Neural progenitor cell (in vitro differentiated cells): ENCODE measurements at regions not wholly inside any gene's neighbourhood (a gene's known extent, or its start where the extent isn't known, plus 50 kb on each side); places are given as distances from the start of the nearest gene placed in this dataset.

Experiments
- CTCF ChIP-seq: fragments of 200-600 bp; sonication (generic); IDR thresholded peaks from 2 replicates; pipeline ENCODE4 v1.5.1; 2017; ENCODE audit warnings: antibody characterized with exemption, mild to moderate bottlenecking
- EZH2 ChIP-seq: fragments of 200-600 bp; sonication (generic); IDR thresholded peaks from 2 replicates; pipeline ENCODE4 v1.6.1; 2017; ENCODE audit warnings: antibody characterized with exemption, mild to moderate bottlenecking, moderate library complexity
- EZH2phosphoT487 ChIP-seq: fragments of 200-600 bp; sonication (generic); IDR thresholded peaks from 2 replicates; pipeline ENCODE4 v1.6.1; 2017; ENCODE audit warnings: antibody characterized with exemption

- no peak for TF ChIP-seq CTCF
- TF ChIP-seq EZH2, result no peak
- TF ChIP-seq EZH2phosphoT487, result no peak
These were observed 155.8 kb upstream of the ATP11B start for GRCh38 chr3:182637350-182638110.
